ENCODE measurements at regions not wholly inside any gene's neighbourhood (a gene's known extent, or its start where the extent isn't known, plus 50 kb on each side); places are given as distances from the start of the nearest gene placed in this dataset.

GRCh38 chr11:128153697-128154048 lies 433.7 kb downstream of the ETS1 start:
- ATAC-seq (no peak), DNase-seq (ENCODE audit: low spot score) (no peak)
- POLR2A ChIA-PET: no interaction called here
- Mint-ChIP-seq H3K4me3 (no peak overlapping the region), H3K4me1 (no peaks in the 10 kb centered on the region), H3K36me3 (no peaks in the 10 kb centered on the region), H3K9me3 (no peaks in the 10 kb centered on the region), H3K27me3 (ENCODE audit: low read depth) (no peaks in the 10 kb centered on the region), H3K27ac (no peak overlapping the region)
- TF ChIP-seq ZNF232 (CRISPR knock-in tag; IDR thresholded peaks at IDR 0.05) (no peak), ARID4B (CRISPR knock-in tag; IDR thresholded peaks at IDR 0.05; ENCODE audit: borderline replicate concordance) (no peak), AR (CRISPR knock-in tag; IDR thresholded peaks at IDR 0.05) (no peak), ZNF281 (CRISPR knock-in tag; IDR thresholded peaks at IDR 0.05) (no peak), USF2 (CRISPR knock-in tag; IDR thresholded peaks at IDR 0.05) (no peak)
- CTCF ChIA-PET: no interaction called here

GRCh38 chr11:128152796-128153696 lies 434.3 kb downstream of the ETS1 start:
- no peak for DNase-seq (ENCODE audit: low spot score)
- H3K4me3 Mint-ChIP-seq: no peak overlapping the region
- H3K36me3 Mint-ChIP-seq: no peaks in the 10 kb centered on the region
- no peak overlapping the region for H3K27ac Mint-ChIP-seq
- POLR2A ChIA-PET: no interaction called here
- TF ChIP-seq ZNF219 (CRISPR knock-in tag; IDR thresholded peaks at IDR 0.05; ENCODE audit: borderline replicate concordance) (no peak), ZNF281 (CRISPR knock-in tag; IDR thresholded peaks at IDR 0.05) (no peak), ZNF512 (CRISPR knock-in tag; IDR thresholded peaks at IDR 0.05; ENCODE audit: borderline replicate concordance) (0 out of 2 replicates have a peak, but pooled peaks have one; percentile 55)
- CTCF ChIA-PET: no interaction called here
- no peaks in the 10 kb centered on the region for H3K9me3 Mint-ChIP-seq
- no peaks in the 10 kb centered on the region for H3K4me1 Mint-ChIP-seq
- ATAC-seq: no peak
- H3K27me3 Mint-ChIP-seq (ENCODE audit: low read depth): no peaks in the 10 kb centered on the region

All from WTC11 (cell line).